ENCODE measurements at regions not wholly inside any gene's neighbourhood (a gene's known extent, or its start where the extent isn't known, plus 50 kb on each side); places are given as distances from the start of the nearest gene placed in this dataset.

- no peak for TF ChIP-seq CTCF (IDR thresholded peaks at IDR 0.05; ENCODE audit: borderline replicate concordance, insufficient read depth, low read depth, low read length)
- H3K4me3 ChIP-seq (ENCODE audit: low read depth, low read length), result no peak overlapping the region
Measured at GRCh38 chr6:126773112-126773805, 345.2 kb upstream of the RSPO3 start.

- no peak for TF ChIP-seq CTCF (IDR thresholded peaks at IDR 0.05; ENCODE audit: borderline replicate concordance, insufficient read depth, low read depth, low read length)
- no peak overlapping the region for H3K4me3 ChIP-seq (ENCODE audit: low read depth, low read length)
Measured at GRCh38 chr6:126779331-126779730, 339.1 kb upstream of the RSPO3 start.

GRCh38 chr6:126781582-126781981 is 336.9 kb upstream of the RSPO3 start:
- H3K4me3 ChIP-seq (ENCODE audit: low read depth, low read length), result no peak overlapping the region
- no peak for TF ChIP-seq CTCF (IDR thresholded peaks at IDR 0.05; ENCODE audit: borderline replicate concordance, insufficient read depth, low read depth, low read length)

GRCh38 chr6:126784161-126784790 is 334.2 kb upstream of the RSPO3 start:
- no peak for TF ChIP-seq CTCF (IDR thresholded peaks at IDR 0.05; ENCODE audit: borderline replicate concordance, insufficient read depth, low read depth, low read length)
- no peak overlapping the region for H3K4me3 ChIP-seq (ENCODE audit: low read depth, low read length)

- no peak for TF ChIP-seq CTCF (IDR thresholded peaks at IDR 0.05; ENCODE audit: borderline replicate concordance, insufficient read depth, low read depth, low read length)
- no peak overlapping the region for H3K4me3 ChIP-seq (ENCODE audit: low read depth, low read length)
Measured at GRCh38 chr6:126786262-126786661, 332.2 kb upstream of the RSPO3 start.

- H3K4me3 ChIP-seq (ENCODE audit: low read depth, low read length), result no peak overlapping the region
- no peak for TF ChIP-seq CTCF (IDR thresholded peaks at IDR 0.05; ENCODE audit: borderline replicate concordance, insufficient read depth, low read depth, low read length)
Measured at GRCh38 chr6:126787635-126788034, 330.8 kb upstream of the RSPO3 start.

- no peak overlapping the region for H3K4me3 ChIP-seq (ENCODE audit: low read depth, low read length)
- TF ChIP-seq CTCF (IDR thresholded peaks at IDR 0.05; ENCODE audit: borderline replicate concordance, insufficient read depth, low read depth, low read length), result no peak
Measured at GRCh38 chr6:126788861-126789365, 329.6 kb upstream of the RSPO3 start.
